Esophagus squamous epithelium (tissue), 4 donors: ENCODE measurements at regions not wholly inside any gene's neighbourhood (a gene's known extent, or its start where the extent isn't known, plus 50 kb on each side); places are given as distances from the start of the nearest gene placed in this dataset.

Experiments
- POLR2A ChIP-seq, 4 donors: fragments of 450-650 bp; IDR thresholded peaks; one replicate each; pipeline ENCODE4 v1.6.1; 2017; ENCODE audit warnings: antibody characterized with exemption in 4 of 4, mild to moderate bottlenecking in 4 of 4, moderate library complexity in 3 of 4
- TF ChIP-seq, protein P1 (sequence below), 6 experiments: fragments of 450-650 bp in 4 of 6; fragments of 200-600 bp in 2 of 6; sonication (generic) in 2 of 6; IDR thresholded peaks; one replicate each; pipeline ENCODE4 v1.5.1; 2016 to 2019; ENCODE audit warnings: antibody characterized with exemption in 6 of 6, mild to moderate bottlenecking in 4 of 6, moderate library complexity in 4 of 6

DNA sequence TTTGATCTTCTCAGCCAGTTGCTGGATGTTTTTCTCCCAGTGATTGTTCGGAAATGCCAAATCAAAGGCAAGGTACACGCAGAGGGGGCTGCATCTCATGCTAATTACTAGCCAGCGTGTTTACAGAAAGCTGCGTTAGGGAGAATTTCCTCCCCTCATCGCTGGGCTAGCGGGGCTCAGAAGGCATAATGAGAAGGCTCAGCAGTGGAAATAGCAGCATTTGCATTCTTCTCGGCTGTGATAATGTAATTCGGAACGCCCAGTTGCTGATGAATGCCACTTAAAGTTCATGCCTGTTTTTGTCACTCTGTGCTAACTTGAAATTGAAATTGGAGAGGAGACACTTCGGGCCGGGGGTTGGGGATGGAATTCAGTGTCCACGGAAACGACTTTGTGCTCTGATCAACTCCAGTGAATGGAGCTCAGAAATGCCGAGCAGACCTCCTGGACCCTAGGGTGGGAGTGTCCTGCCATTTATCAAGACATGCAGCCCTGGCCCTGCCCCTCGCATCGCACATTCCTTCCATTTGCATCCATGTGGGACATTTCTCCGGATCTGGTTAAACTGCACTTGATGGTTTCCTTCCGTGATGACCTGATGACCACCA is 313.4 kb upstream of the C1orf174 start:
- TF ChIP-seq, protein P1, sequence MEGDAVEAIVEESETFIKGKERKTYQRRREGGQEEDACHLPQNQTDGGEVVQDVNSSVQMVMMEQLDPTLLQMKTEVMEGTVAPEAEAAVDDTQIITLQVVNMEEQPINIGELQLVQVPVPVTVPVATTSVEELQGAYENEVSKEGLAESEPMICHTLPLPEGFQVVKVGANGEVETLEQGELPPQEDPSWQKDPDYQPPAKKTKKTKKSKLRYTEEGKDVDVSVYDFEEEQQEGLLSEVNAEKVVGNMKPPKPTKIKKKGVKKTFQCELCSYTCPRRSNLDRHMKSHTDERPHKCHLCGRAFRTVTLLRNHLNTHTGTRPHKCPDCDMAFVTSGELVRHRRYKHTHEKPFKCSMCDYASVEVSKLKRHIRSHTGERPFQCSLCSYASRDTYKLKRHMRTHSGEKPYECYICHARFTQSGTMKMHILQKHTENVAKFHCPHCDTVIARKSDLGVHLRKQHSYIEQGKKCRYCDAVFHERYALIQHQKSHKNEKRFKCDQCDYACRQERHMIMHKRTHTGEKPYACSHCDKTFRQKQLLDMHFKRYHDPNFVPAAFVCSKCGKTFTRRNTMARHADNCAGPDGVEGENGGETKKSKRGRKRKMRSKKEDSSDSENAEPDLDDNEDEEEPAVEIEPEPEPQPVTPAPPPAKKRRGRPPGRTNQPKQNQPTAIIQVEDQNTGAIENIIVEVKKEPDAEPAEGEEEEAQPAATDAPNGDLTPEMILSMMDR (IDR thresholded peaks at IDR 0.05) = no peak
- TF ChIP-seq POLR2A (IDR thresholded peaks at IDR 0.05) = no peak
